Mucosa of descending colon (tissue), 3 donors: ENCODE measurements at regions not wholly inside any gene's neighbourhood (a gene's known extent, or its start where the extent isn't known, plus 50 kb on each side); places are given as distances from the start of the nearest gene placed in this dataset.

ENCODE experiments used
- ATAC-seq: fragments of 200-7000 bp; cut with Tn5 transposase; one replicate; pipeline ENCODE4 v1.9.1; 2020; ENCODE audit warnings: mild to moderate bottlenecking, moderate library complexity
- DNase-seq, 3 donors: peaks; one replicate each; pipeline ENCODE4 v3.0.0-alpha.2; 2020
- H3K36me3 ChIP-seq: fragments of 200-600 bp; one replicate; pipeline ENCODE4 v1.8.0; 2021; ENCODE audit warnings: low read depth, mild to moderate bottlenecking
- H3K4me1 ChIP-seq: fragments of 200-600 bp; one replicate; pipeline ENCODE4 v1.8.0; 2021; ENCODE audit warnings: low read depth, mild to moderate bottlenecking
- H3K4me3 ChIP-seq: fragments of 200-600 bp; one replicate; pipeline ENCODE4 v1.8.0; 2021; ENCODE audit warnings: mild to moderate bottlenecking
- H3K9me3 ChIP-seq: fragments of 200-600 bp; one replicate; pipeline ENCODE4 v1.8.0; 2021; ENCODE audit warnings: mild to moderate bottlenecking
- CTCF ChIP-seq: fragments of 200-600 bp; IDR thresholded peaks from one replicate; pipeline ENCODE4 v1.8.0; 2022; ENCODE audit warnings: antibody characterized with exemption, mild to moderate bottlenecking
- intact Hi-C, 2 donors: fragments of 100-400 bp; cut with DNase I in 1 of 2; cut with micrococcal nuclease in 1 of 2; formaldehyde crosslinking; loops; one replicate each; pipeline versions ENCODE4 v1.11.0 to v1.11.1; 2022; cut with DNase I, micrococcal nuclease
- donor health status: DM: no; HTN: no; CAD: no; lungs with moderate emphysema.
- donor health status: DM: no; HTN: no; CAD: no.
- donor health status: DM: no; HTN: yes; CAD: no.

GRCh38 chr2:74047152-74047551 lies 62.4 kb downstream of the TET3 start:
- no peak for TF ChIP-seq CTCF
- Histone ChIP-seq H3K4me3 (no peak overlapping the region), H3K9me3 (no peaks in the 10 kb centered on the region), H3K4me1 (no peaks in the 10 kb centered on the region), H3K36me3 (no peaks in the 10 kb centered on the region)
- intact Hi-C loops: no loop called here
- no peak for ATAC-seq
- no peak for DNase-seq

GRCh38 chr2:74048147-74048546 lies 63.4 kb downstream of the TET3 start:
- ATAC-seq: no peak

DNA sequence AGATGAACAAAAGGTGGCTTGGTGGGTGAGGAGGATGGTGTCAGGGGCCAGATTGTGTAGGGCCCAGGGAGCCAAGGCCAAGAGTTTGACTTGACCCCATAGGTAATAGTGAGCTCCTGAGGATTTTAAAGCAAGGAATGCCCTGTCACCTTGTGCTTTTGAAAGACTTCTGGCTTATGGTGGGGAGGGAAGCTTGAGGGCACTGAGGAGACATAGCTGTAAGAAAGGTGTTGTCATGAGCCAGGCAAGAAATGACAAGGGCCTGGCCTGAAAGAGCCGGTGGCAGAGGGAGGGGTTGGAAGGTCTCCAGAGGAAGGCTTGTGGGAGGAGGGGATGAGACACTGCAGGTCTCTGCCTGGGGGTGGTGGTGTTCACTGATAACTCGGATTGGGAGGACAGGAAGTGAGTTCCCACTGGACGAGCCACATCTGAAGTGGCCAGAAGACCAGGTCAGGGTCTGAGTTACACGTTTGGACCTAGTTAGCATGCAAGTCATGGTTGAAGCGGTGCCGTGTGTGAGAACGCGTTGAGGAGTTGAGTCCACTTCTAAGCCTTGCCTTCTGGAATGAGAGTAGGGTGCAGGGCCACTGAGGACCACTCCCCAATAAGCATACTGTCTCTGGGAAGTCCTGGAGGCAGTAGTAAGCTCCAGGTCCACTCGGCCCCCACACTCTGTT lies 64.3 kb downstream of the TET3 start:
- DNase-seq (no peak), ATAC-seq (no peak)
- TF ChIP-seq CTCF: no peak
- Histone ChIP-seq H3K4me1 (no peaks in the 10 kb centered on the region), H3K4me3 (no peak overlapping the region), H3K9me3 (no peaks in the 10 kb centered on the region), H3K36me3 (no peaks in the 10 kb centered on the region)
- intact Hi-C loops: no loop called here

More at GRCh38 chr2:74048147-74048546, 63.4 kb downstream of the TET3 start:
- H3K9me3 ChIP-seq: no peaks in the 10 kb centered on the region
- DNase-seq: no peak
- H3K4me3 ChIP-seq: no peak overlapping the region
- intact Hi-C loops: no loop called here
- TF ChIP-seq CTCF: no peak
- H3K36me3 ChIP-seq: no peaks in the 10 kb centered on the region
- H3K4me1 ChIP-seq: no peaks in the 10 kb centered on the region

GRCh38 chr2:74050151-74050550 lies 65.4 kb downstream of the TET3 start:
- ATAC-seq: peak; percentile 51
- no peak for DNase-seq
- H3K36me3 ChIP-seq: no peaks in the 10 kb centered on the region
- TF ChIP-seq CTCF: no peak
- H3K4me1 ChIP-seq: no peaks in the 10 kb centered on the region
- intact Hi-C loops: no loop called here
- H3K9me3 ChIP-seq: no peaks in the 10 kb centered on the region
- H3K4me3 ChIP-seq: no peak overlapping the region

GRCh38 chr2:74051504-74051903 lies 66.8 kb downstream of the TET3 start:
- ATAC-seq (no peak), DNase-seq (no peak)
- intact Hi-C loops: no loop called here
- Histone ChIP-seq H3K36me3 (no peaks in the 10 kb centered on the region), H3K4me3 (no peak overlapping the region), H3K9me3 (no peaks in the 10 kb centered on the region), H3K4me1 (no peaks in the 10 kb centered on the region)
- TF ChIP-seq CTCF: no peak
